BLaER1 (cell line): ENCODE measurements at regions not wholly inside any gene's neighbourhood (a gene's known extent, or its start where the extent isn't known, plus 50 kb on each side); places are given as distances from the start of the nearest gene placed in this dataset.
"Not testable (repeated sequence)": the region's sequence is repeated elsewhere in the genome, so short reads cannot be mapped to it uniquely, and the experiment has no call there.

ENCODE experiments used
- H3K27ac ChIP-seq: shearing (Covaris generic); formaldehyde crosslinking; 2 replicates; pipeline ENCODE4 v1.8.1; 2022
- H3K27me3 ChIP-seq: shearing (Covaris generic); formaldehyde crosslinking; 2 replicates; pipeline ENCODE4 v1.8.1; 2022
- H3K36me3 ChIP-seq: shearing (Covaris generic); formaldehyde crosslinking; 2 replicates; pipeline ENCODE4 v1.8.1; 2022
- H3K4me1 ChIP-seq: shearing (Covaris generic); formaldehyde crosslinking; 2 replicates; pipeline ENCODE4 v1.8.1; 2022
- H3K4me2 ChIP-seq: shearing (Covaris generic); formaldehyde crosslinking; 2 replicates; pipeline ENCODE4 v1.8.1; 2022
- H3K4me3 ChIP-seq: shearing (Covaris generic); formaldehyde crosslinking; 2 replicates; pipeline ENCODE4 v1.8.1; 2022
- H3K9ac ChIP-seq: shearing (Covaris generic); formaldehyde crosslinking; 2 replicates; pipeline ENCODE4 v1.8.1; 2022
- H3K9me3 ChIP-seq: shearing (Covaris generic); formaldehyde crosslinking; 2 replicates; pipeline ENCODE4 v1.8.1; 2022
- H4K20me1 ChIP-seq: shearing (Covaris generic); formaldehyde crosslinking; 2 replicates; pipeline ENCODE4 v1.8.1; 2022
- Cebpa-rat ChIP-seq: shearing (Covaris generic); IDR thresholded peaks from 2 replicates; pipeline ENCODE4 v1.8.1; 2022

- no peaks in the 10 kb centered on the region for H3K4me1 ChIP-seq
- H3K9me3 ChIP-seq: no peaks in the 10 kb centered on the region
- H3K27me3 ChIP-seq: no peaks in the 10 kb centered on the region
- TF ChIP-seq Cebpa-rat: no peak
- no peak overlapping the region for H3K4me2 ChIP-seq
- H4K20me1 ChIP-seq: no peaks in the 10 kb centered on the region
- no peak overlapping the region for H3K9ac ChIP-seq
- H3K4me3 ChIP-seq: no peak overlapping the region
- H3K36me3 ChIP-seq: no peaks in the 10 kb centered on the region
- H3K27ac ChIP-seq: no peak overlapping the region
Measured at GRCh38 chr5:96483878-96484277, 50.8 kb upstream of the PCSK1 start.

GRCh38 chr5:96487859-96488258 is 54.8 kb upstream of the PCSK1 start:
- Histone ChIP-seq H3K27ac (no peak overlapping the region), H3K4me1 (peaks cover 18% of the 10 kb centered on the region)
- no peak for TF ChIP-seq Cebpa-rat

GRCh38 chr5:96489532-96489931 is 56.5 kb upstream of the PCSK1 start:
- Histone ChIP-seq H3K9me3 (peaks cover 6% of the 10 kb centered on the region), H3K4me1 (peaks cover 25% of the 10 kb centered on the region), H3K27ac (no peak overlapping the region), H3K9ac (no peak overlapping the region), H3K4me2 (peak overlapping the region; percentile 43), H3K27me3 (no peaks in the 10 kb centered on the region), H3K4me3 (no peak overlapping the region), H3K36me3 (no peaks in the 10 kb centered on the region), H4K20me1 (no peaks in the 10 kb centered on the region)
- TF ChIP-seq Cebpa-rat: no peak

More at GRCh38 chr5:96487859-96488258, 54.8 kb upstream of the PCSK1 start:
- Histone ChIP-seq H3K36me3 (no peaks in the 10 kb centered on the region), H4K20me1 (no peaks in the 10 kb centered on the region), H3K4me3 (no peak overlapping the region), H3K9ac (no peak overlapping the region), H3K4me2 (no peak overlapping the region), H3K9me3 (no peaks in the 10 kb centered on the region), H3K27me3 (no peaks in the 10 kb centered on the region)

GRCh38 chr5:96492459-96493047 is 59.5 kb upstream of the PCSK1 start:
- Histone ChIP-seq H3K9ac (no peak overlapping the region), H3K27me3 (no peaks in the 10 kb centered on the region), H3K27ac (no peak overlapping the region), H3K36me3 (no peaks in the 10 kb centered on the region), H3K4me2 (peak overlapping the region; percentile 44), H4K20me1 (no peaks in the 10 kb centered on the region), H3K9me3 (peaks cover 6% of the 10 kb centered on the region), H3K4me1 (peaks cover 25% of the 10 kb centered on the region), H3K4me3 (no peak overlapping the region)
- no peak for TF ChIP-seq Cebpa-rat

- Histone ChIP-seq H3K36me3 (no peaks in the 10 kb centered on the region), H3K4me1 (peaks cover 25% of the 10 kb centered on the region), H3K27ac (no peak overlapping the region), H4K20me1 (no peaks in the 10 kb centered on the region), H3K9ac (no peak overlapping the region), H3K4me3 (no peak overlapping the region), H3K27me3 (no peaks in the 10 kb centered on the region), H3K4me2 (peak overlapping the region; percentile 44), H3K9me3 (peaks cover 6% of the 10 kb centered on the region)
- no peak for TF ChIP-seq Cebpa-rat
Measured at GRCh38 chr5:96493219-96493790, 60.3 kb upstream of the PCSK1 start.

- H3K9me3 ChIP-seq, H3K4me2 ChIP-seq, H3K27ac ChIP-seq, H4K20me1 ChIP-seq, H3K9ac ChIP-seq, H3K4me3 ChIP-seq, H3K36me3 ChIP-seq, H3K27me3 ChIP-seq: not testable (repeated sequence)
- H3K4me1 ChIP-seq: peaks cover 12% of the 10 kb centered on the region
Measured at GRCh38 chr5:96495412-96495811, 62.4 kb upstream of the PCSK1 start.

GRCh38 chr5:96497027-96497426 is 64.0 kb upstream of the PCSK1 start:
- not testable (repeated sequence) for H3K4me2 ChIP-seq, H3K27ac ChIP-seq, H3K36me3 ChIP-seq, H3K9me3 ChIP-seq, H4K20me1 ChIP-seq, H3K9ac ChIP-seq, H3K27me3 ChIP-seq, H3K4me3 ChIP-seq
- H3K4me1 ChIP-seq: peaks cover 12% of the 10 kb centered on the region

GRCh38 chr5:96499753-96500345 is 66.8 kb upstream of the PCSK1 start:
- H3K4me3 ChIP-seq: no peak overlapping the region
- H3K9ac ChIP-seq: no peak overlapping the region
- H4K20me1 ChIP-seq: no peaks in the 10 kb centered on the region
- no peaks in the 10 kb centered on the region for H3K27me3 ChIP-seq
- no peaks in the 10 kb centered on the region for H3K36me3 ChIP-seq
- no peaks in the 10 kb centered on the region for H3K9me3 ChIP-seq
- no peak overlapping the region for H3K27ac ChIP-seq
- no peaks in the 10 kb centered on the region for H3K4me1 ChIP-seq
- H3K4me2 ChIP-seq: no peak overlapping the region
- no peak for TF ChIP-seq Cebpa-rat

GRCh38 chr5:96501991-96502646 is 69.1 kb upstream of the PCSK1 start:
- no peak overlapping the region for H3K27ac ChIP-seq
- no peaks in the 10 kb centered on the region for H4K20me1 ChIP-seq
- no peak for TF ChIP-seq Cebpa-rat
- H3K4me2 ChIP-seq: no peak overlapping the region
- H3K4me1 ChIP-seq: no peaks in the 10 kb centered on the region
- H3K9me3 ChIP-seq: no peaks in the 10 kb centered on the region
- no peaks in the 10 kb centered on the region for H3K36me3 ChIP-seq
- H3K9ac ChIP-seq: no peak overlapping the region
- H3K27me3 ChIP-seq: no peaks in the 10 kb centered on the region
- H3K4me3 ChIP-seq: no peak overlapping the region

- H3K4me3 ChIP-seq: no peak overlapping the region
- H3K9ac ChIP-seq: no peak overlapping the region
- no peak overlapping the region for H3K27ac ChIP-seq
- no peaks in the 10 kb centered on the region for H3K4me1 ChIP-seq
- no peaks in the 10 kb centered on the region for H4K20me1 ChIP-seq
- no peak for TF ChIP-seq Cebpa-rat
- H3K27me3 ChIP-seq: no peaks in the 10 kb centered on the region
- H3K4me2 ChIP-seq: no peak overlapping the region
- no peaks in the 10 kb centered on the region for H3K9me3 ChIP-seq
- H3K36me3 ChIP-seq: no peaks in the 10 kb centered on the region
Measured at GRCh38 chr5:96503501-96504236, 70.6 kb upstream of the PCSK1 start.
